ENCODE measurements at regions not wholly inside any gene's neighbourhood (a gene's known extent, or its start where the extent isn't known, plus 50 kb on each side); places are given as distances from the start of the nearest gene placed in this dataset.

DNA sequence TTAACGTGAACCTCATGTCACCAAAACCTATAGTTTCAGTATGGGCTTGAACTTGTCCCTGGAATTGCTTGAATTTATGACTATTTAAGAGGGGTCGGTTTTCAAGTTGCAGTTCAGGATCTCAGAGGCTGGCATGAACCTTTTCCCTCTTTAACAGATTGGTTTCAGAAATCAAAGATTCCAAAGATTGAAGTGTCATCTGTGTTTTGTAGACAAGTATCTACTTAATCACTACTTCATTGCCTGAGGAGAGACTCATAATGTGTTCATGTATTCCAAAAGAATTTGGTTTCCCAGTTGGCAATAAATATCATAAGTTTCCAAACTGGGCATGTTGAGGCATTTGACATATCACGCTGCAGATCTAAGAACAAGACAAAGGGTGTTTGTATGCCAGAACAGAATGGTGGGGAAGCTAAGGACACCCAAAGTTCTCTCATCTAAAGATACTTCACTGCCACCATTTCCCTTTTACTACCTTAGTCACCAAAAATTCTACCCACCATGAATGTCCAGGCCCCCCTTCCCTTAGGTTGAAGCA, 199.5 kb downstream of the NUAK1 start:
- no peak for DNase-seq

DNA sequence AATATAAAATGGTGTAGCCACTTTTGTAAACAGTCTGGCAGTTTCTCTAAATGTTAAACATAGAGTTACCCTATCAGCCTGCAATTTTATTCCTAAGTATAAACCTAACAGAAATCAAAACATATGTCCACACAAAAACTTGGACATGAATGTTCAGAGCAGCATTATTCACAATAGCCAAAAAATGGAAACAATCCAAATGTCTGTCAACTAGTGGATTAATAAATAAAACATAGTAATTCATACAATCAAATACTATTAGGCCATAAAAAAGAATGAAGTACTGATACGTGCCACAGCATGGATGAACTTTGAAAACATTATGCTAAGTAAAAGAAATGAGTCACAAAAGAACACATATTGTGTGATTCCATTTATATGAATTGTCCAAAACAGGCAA, 196.5 kb downstream of the NUAK1 start:
- DNase-seq: no peak

DNA sequence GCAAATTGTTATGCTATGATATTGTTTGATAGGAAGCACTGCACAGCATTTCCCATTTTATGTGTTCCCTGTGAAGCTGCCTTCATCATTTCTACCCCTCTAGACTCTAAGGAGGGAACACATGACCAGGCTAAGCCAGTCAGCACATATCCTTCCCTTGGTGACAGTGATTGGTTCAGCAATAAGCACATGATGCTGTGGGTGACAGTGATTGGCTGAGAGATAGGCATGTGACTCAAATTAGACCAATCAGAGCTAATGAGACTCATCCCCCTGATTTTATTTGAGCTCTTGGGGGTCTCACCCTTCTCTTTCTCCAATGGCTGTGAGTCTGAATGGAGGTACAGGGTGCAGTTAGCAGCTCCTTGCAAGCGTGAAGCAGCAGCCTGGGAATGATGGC, 195.2 kb downstream of the NUAK1 start:
- DNase-seq: no peak

DNA sequence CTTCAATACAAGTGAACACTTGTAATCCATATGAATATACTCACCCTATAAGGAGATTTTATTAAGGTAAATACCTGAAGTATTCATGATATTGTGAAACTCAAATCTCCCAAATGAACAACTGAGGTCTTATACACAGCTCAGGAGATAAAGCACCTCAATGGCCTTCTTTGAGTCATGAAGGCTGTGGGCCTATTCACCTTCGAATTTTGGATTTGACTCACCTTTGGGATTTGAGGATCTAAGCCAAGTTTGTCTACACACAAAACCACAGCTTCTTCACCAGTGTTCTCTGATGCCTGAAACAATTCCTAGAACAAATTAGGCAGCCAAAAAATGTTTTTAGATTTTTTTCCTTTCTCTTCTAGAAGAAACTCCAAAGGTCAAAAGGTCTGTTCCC, 194.1 kb downstream of the NUAK1 start:
- no peak for DNase-seq

DNA sequence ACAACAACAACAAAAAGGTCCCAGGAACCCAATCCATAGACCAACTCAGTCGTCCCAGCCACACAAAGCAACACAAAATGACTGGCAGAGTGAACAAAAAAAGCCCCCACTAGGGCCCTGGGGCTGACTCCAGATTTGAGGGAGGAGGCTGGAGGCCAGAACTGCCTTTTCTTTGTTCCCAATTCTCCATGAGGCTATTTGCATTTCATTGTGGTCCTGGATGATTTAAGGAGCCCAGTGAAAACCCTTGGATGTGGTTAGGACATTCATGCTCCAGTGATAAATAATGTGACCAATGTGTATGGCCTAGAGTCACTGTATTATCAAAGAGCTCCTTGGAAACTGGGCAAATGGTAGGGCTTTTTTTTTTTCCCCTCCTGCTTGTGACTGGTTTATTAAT, 192.9 kb downstream of the NUAK1 start:
- no peak for DNase-seq

DNA sequence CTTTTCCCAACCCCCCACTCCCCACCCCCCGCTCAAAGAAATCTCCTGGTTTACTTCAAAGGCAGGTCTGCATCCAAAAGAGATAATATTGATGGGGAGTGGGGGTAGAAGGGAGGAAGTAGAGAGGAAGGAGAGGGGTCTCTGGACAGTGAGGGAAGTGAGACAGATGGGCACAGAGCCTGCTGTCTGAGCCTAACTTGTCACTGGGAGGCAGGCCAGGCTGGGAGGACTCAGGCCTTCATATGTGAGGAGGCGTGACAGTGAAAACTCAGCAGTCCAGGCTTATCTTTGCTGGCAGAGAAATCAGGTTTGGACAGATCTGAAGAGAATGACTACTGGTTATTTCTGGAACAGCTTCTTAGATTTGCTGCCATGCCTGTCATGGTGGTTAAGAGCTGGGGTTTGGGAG, 192.3 kb downstream of the NUAK1 start:
- DNase-seq: no peak

DNA sequence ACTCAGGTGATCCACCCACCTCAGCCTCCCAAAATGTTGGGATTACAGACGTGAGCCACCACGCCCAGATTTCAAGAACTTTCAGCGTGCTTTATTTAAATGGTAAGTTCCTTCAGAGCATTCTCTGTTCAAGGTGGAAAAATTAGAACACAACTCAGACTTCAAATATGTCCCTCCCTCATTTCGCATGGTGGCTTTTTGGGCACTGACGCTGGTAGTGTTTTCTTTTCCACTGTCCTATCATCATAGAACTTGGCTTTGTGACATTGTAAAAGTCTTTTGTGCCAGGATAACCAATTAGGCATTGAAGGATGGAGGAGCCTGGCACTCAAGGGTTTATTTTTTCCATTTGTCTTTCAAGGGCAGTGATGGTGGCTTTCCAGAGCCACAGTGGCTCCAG, 190.8 kb downstream of the NUAK1 start:
- no peak for DNase-seq

DNA sequence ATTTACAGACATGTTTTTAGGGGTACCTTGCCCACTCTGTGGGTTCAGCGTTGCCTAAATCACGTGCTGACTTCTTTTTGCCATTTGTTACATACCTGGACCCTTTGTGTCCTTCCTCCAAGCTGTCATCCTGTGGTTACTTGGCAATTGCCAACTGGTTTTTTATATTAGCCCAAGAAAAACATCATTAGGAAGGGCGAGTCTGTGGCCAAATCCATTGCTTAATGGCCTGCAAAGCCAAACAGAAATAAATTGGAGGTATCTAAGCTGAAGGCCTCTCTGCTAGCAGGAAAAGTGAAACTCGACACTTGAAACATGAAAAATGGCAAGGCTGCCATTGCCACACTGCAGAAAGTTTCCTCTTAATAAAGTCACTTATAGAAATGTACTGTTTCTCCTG, 190.4 kb downstream of the NUAK1 start:
- DNase-seq: no peak

DNA sequence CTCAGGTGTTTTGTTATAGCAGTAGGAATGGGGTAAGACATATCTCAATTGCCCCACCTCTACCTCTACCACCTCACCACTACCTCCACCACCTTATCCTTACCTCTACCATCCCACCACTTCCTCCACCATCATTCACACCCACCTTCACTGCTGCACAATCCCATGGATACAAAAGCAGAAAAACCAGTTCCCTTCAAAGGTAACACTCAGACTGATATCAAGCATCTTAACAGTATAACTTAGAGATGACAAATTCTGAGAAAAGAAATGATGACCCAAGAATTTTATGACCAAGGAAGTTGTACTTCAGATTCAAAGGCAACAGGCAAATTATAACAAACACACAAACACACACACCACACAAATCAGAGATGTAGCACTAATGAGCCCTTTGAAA, 189.4 kb downstream of the NUAK1 start:
- no peak for DNase-seq

DNA sequence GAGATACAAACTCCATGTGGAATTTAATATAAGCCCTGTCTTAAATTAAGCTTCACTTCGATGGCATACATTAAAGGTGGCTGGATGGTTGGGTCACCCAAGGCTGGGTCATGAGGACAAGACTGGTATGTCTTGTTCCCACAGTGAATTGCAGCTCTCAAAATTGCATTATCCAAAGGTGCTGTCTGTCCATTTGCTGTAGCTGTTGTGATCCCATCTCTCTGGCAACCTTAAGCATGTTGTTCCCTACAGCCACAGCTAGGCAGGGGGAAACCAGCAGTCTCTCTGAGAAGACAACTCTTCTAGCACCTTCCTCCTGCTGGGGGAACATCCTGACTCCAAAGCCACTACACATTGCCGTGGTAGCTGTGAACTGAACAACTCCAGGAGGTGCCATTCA, 187.0 kb downstream of the NUAK1 start:
- no peak for DNase-seq

DNA sequence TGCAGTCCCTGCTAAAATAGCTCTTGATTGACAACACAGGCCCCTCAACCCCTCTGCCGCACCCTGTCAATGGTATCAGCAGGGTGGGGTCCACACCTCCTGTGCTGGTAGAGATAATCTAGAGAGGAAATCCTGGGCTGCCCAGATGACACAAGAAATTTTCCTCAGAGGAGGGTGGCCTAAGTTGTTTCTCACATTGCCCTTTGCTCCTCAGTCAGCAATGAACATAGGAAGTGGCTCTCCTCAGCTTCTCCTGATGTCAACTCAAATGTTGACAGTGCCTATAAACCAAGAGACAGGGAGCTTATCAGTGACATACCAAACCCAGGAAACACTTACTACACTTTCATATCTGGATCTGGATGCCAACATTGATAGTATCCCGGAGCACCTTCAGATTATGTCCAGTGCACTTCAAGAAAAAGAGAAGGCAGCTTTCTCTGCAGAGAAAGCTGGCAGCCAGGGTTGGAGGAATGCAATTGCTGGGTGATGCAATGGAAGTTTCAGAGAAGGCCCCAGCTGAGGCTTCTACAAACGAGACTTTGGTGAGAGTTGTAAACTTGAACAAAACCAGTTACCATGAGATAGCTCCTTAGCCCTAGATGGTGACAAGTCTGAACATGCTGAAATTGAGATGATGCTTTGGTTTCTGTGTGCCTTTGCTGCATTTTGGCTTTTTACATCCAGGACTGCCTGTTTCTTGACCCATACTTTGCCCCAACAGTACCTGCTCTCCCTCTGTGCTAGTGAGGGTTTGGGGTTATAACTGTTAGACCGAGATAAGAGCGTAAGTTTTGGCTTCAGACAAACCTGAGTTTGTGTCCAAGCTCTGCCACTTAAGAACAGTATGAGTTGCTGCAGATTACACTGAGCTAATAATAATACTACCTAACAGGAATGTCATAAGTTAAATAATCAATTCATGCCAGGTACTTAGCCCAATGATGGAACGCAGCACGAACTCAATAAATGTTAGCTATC, 183.5 kb downstream of the NUAK1 start:
- DNase-seq: no peak

DNA sequence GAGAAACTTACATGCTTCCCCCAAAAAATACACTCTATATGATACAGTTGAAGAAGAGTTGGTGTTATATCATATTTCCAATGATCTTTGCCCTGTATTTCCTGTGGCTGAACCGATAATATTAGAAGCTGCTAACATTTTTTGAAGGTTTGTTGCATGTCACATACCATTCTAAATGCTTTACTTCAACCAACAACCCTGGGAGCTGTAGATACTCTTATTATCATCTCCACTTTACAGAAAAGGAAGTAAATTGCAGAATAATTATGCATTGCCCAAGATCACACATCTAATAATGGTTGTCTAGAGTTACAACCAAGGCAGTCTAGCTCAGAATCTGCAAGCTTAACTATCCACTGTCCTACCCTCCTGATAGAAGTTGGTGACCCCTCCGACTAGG, 182.8 kb downstream of the NUAK1 start:
- no peak for DNase-seq

DNA sequence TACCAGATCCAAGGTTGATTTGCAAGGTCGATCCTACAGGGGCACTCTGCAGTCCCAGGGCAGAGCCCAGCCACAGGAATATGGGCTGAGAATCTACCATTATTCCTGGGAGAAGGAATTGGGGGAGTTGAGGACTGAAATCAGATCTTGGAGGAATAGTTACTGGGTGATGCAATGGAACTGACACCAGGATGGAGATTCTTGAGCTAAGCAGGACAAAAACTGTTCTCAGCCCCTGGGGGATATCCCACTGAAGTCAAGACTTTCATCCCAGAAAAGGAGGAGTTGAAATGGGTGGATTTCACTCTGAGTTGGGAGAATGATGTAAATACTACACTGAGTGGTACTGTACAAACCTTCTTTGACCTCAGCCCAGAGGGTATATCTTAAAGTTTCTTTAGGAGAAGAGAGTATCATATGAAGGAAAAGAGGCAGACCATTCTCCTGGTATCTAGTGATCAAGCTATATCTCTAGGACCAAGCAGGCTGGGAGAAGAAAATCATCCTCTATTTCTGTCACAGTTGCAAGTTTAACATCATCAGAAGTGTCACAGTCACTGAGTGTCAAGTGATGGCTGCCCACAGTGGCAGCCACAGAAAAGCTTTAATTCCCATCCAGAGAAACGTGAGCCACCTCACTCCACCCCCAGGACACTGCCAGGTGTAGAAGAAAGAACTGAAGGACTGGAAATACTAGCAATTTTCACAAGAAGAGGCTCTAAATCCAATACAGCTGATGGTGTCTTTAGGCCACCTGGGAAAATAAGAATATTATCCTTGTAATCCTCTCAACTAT, 181.9 kb downstream of the NUAK1 start:
- no peak for DNase-seq

DNA sequence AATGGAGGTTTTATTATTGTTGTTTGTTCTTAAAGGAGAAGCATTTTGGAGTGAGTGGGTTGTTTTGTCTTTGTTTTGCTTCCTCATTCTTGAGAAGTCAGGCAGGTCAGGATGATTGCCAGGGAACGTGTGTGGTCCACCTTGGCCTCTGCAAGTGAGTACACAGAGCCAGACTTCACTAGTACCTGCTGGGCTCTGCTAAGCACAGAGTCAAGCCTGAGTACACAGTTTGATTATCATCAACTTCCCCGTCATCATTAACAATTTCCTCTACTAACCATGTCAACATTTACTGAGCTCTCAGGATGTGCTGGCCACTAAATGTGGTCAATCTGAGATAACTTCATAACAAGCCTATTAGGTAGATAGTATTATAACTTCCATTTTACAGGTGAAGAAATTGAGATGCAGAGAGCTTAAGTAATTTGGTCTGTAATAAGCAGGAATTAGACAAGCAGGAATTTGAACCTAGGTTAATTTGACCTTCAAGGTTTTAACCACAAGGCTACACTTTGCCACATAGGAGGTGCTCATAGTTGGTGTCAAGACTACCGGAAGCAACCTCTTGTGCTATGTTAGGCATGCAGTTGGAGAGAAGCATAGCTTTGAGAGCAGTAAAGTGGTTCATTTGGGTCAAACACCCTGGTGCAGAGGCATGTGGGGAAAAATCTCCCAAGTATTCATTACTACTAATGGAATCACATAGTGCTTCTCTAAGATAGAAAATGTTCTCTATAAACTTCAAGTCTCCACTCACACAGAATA, 178.3 kb downstream of the NUAK1 start:
- no peak for DNase-seq

DNA sequence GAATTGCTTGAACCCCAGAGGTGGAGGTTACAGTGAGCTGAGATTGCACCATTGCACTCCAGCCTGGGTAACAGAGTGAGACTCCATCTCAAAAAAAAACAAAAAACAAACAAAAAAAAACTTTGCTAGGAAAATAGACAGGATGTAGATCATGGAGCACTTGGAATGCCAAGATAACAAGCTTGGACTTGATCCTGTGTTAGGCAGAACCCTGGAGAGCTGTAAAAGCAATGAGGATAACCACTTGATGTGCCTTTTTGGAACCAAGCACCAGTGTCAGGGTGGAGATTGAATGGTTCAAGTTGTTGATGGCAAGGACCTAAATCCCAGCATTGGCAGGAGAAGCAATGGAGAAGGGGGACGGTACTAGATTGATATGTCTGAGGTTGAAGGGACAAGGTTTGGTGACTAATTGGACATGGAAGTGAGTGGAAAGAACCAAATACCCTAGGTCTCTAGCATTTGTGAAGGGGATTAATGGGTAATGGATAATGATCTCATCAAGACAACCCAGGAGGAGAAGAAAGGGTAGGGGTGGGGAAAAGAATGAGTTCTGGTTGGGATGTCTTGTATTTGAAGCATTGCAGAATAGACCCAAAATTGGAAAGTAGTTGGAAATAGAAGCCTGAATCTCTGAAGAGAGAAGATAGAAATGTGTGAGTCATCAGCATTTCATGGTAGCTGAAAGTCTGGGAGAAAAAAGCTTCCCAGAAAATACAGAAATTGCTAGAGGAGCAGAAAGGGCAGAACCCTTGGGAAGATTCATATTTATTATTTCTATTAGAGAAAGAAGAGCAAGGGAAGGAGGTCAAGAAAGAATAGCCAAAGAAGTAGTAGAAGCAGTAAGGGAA, 176.7 kb downstream of the NUAK1 start:
- no peak for DNase-seq

DNA sequence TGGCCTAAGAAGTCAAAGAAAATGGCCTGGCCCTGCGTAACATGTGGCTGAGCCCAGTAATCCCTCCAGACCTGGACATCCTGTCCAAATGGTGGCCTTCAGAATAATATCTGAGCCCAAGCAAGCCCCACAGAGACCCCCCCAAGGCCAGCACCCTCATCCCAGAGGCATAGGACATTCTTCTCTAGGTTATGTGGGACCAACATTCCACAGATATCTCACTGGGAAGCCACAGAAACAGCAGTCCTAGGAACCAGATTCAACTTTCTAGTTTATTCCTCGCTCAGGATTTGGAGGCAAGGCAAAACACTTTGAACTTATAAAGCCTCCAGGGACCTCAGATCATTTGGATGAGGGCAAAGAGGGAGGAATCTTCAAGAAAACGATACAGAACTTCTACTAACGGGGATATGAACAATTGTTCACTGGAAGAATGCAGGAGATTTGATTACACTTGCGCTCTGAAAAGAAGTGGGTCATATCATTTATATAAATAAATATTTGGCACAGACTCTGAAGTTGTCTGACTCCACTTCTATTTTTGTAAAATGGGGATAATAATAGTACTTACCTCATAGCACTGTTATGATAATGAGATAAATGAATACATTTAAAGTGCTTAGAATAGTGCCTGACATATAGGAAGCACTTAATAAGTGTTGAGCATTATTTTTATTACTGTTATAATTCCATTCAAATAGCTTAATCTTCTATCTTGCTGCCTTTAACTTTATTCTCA, 171.5 kb downstream of the NUAK1 start:
- DNase-seq: no peak

DNA sequence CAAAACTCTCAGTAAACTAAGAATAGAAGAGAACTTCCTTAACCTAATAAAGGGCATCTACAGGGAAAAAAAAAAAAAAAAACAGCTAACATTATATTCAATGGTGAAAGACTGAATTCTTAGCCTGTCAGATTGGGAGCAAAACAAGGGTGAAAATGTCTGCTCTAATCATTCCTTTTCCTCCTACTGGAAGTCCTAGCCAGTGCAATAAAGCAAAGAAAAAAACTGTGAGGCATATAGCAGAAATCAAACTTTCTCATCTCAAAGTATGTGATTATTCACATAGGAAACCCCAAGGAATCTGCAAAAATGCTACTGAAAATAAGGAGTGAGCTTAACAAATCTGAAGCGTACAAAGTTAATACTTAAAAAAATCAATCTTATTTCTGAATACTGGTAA, 170.7 kb downstream of the NUAK1 start:
- no peak for DNase-seq

DNA sequence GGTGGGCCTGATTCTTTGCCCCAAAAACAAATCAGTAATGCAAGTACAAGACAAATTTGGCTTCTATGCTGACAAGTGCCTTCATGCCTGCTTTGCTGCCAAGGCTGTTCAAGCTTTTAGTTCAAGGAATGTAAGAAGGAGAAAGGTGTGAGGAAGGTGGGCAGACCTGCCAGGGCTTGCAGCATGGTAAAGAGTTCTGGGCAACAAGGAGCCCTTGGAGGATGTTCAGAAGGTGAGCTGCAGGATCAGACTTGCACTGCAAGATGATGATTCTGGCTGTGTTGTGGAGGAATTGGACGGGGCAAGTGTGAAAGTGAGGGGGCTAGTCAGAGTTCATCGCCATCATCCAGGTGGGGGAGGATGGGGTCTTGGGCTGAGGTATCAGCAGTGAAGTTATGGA, 167.9 kb downstream of the NUAK1 start:
- no peak for DNase-seq

DNA sequence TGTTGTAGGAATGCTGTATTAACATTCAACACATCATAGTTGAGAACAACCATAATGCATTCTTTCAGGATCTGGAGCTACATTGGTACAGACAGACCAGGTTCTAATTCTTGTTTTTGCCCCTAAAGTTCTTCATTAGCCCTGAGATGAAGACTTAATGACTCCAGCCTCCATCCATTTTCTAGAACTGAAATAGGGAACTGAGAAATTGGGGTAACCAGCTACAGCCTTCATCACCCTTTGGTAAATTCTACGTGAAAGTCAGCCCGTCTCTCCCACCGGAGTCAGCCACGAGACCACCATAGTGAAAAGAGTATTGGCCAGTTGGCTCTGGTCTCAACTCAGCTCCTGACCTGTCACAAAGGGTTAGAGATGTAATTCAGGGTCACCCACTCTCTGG, 164.0 kb downstream of the NUAK1 start:
- DNase-seq: no peak

DNA sequence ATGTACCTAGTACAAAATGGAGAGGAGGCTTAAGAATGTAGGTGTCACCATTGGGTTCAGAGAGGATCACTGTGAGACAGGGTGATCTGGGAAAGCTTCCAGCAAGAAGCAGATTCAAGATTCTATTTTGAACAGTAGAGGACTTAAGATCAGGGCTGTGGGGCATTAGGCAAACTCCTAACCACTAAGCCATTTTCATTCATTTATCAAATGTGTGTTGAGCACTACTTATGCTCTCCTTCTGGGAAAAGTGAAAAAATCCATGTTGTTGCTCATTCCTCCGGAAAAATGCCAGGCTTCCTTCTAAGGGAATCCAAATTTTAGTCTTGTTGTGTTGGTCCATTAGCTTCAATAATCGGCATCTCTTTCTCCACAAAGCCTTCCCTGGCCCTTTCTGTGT, 163.4 kb downstream of the NUAK1 start:
- no peak for DNase-seq

DNA sequence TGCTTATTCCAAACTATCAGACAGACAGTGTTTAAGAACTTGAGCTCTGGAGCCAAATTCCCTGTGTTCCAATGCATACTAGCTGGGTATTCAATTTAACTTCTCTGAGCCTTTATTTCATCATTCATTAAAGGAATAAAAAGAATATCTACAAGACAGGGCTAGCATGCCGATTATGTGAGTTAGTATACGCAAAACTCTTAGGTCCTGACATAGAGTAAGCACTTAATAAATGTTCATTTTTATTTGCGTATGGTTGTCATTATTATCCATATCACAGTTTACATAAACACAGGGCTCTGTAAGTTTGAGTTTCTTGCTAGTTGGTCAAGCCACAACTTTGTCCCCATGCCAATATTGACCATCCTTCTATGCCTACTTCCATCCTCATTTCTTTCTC, 161.5 kb downstream of the NUAK1 start:
- DNase-seq: no peak

Data from CD4-positive, alpha-beta T cell treated with Interleukin-10 for 1 hour (primary cell).